NCI-H1105 (cell line): ENCODE measurements at regions not wholly inside any gene's neighbourhood (a gene's known extent, or its start where the extent isn't known, plus 50 kb on each side); places are given as distances from the start of the nearest gene placed in this dataset.
"Not testable (repeated sequence)": the region's sequence is repeated elsewhere in the genome, so short reads cannot be mapped to it uniquely, and the experiment has no call there.

ENCODE experiments used
- DNase-seq: peaks from one replicate; lab custom pipeline; 2025; lab: John Stamatoyannopoulos, UW

DNA sequence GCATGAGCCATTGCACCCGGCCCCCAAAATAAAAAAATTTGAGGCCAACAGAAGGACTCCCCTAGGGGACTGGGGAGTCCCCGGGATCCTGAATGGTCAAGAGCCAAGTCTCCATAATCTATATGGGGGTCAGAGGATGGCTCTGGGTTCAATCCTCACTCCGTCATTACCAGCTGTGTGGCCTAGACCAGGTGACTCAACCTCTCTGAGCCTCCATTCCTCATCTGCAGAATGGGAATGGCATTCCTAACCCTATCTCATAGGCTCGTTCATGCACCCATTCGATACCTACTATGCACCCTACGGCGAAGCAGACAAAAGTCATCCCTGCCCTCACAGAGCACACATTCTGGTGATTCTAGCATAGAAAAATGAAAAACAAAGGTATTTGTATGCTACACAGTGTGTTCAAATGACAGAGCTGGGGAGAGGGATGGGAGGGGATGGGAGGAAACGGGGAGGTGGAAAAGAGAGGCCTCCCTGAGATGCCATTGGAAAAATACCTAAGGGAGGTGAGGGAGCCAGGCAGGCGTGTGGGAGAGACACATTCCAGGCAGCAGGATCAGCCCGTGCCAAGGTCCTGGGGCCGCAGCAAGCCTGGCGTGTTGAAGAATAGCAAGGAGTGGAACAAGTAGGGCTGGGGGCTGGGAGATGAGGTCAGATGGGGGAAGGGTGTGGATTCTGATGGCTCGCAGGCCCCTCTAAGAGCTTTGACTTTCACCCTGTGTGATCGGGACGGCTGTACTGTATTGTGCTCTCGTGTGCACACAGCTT is 71.2 kb downstream of the RMI2 start:
- no peak for DNase-seq

DNA sequence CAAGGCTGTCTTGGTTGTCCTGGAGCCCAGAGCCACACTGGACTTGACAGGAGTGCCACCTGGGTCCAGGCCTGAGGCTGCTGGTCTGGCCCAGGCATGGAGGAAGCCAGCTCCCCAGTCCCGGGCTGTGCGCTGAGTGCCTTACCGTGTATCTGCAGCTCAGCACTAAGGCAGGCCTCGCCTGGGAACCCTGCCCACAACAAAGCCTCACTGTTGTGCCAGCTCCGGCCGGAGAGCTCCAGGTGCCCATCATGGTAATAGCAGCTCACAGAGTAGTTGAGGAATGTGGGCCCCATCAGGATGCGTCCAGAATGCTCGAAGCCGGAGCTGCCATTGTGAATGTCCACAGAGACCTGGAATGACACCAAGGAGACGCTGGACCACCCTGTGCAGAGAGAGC is 72.2 kb downstream of the RMI2 start:
- DNase-seq = no peak

DNA sequence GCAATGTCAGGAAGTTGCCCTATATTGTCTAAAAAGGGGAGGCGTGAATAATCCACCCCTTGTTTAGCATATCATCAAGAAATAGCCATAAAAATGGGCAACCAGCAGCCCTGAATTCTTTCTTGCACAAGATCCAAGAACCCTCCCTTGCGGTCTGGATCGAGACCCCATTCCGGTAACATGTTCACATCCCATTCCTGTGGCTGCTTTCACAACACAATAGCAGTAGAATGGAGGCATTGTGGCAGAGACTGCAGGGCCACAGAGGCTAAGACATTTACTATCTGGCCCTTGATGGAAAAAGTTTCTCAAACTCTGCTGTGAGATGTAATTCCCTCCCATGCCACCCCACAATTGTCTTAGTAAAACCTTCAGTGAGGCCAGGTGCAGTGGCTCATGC is 73.2 kb downstream of the RMI2 start:
- no peak for DNase-seq

DNA sequence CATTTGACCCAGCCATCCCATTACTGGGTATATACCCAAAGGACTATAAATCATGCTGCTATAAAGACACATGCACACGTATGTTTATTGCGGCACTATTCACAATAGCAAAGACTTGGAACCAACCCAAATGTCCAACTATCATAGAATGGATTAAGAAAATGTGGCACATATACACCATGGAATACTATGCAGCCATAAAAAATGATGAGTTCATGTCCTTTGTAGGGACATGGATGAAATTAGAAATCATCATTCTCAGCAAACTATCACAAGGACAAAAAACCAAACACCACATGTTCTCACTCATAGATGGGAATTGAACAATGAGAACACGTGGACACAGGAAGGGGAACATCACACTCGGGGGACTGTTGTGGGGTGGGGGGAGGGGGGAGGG is 74.8 kb downstream of the RMI2 start:
- DNase-seq = not testable (repeated sequence)

DNA sequence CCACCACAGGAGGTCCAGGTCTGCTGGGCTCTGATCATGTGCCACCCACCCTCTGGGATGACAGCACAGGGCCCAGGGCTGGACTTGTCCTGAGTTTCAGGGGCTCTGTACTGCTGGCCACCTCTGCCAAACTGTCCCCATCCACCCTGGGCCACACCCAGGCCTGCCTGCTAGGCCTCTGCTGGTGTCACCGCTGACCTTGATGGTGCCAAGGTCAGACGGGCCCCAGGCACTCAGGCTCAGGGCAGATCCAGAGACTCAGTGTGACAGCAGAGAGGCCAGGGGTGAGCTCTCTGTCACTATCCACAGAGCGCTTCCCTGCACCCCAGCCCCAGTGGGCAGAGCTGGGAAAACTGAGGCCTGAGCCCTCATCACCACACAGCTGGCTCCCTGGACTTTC is 75.6 kb downstream of the RMI2 start:
- no peak for DNase-seq

DNA sequence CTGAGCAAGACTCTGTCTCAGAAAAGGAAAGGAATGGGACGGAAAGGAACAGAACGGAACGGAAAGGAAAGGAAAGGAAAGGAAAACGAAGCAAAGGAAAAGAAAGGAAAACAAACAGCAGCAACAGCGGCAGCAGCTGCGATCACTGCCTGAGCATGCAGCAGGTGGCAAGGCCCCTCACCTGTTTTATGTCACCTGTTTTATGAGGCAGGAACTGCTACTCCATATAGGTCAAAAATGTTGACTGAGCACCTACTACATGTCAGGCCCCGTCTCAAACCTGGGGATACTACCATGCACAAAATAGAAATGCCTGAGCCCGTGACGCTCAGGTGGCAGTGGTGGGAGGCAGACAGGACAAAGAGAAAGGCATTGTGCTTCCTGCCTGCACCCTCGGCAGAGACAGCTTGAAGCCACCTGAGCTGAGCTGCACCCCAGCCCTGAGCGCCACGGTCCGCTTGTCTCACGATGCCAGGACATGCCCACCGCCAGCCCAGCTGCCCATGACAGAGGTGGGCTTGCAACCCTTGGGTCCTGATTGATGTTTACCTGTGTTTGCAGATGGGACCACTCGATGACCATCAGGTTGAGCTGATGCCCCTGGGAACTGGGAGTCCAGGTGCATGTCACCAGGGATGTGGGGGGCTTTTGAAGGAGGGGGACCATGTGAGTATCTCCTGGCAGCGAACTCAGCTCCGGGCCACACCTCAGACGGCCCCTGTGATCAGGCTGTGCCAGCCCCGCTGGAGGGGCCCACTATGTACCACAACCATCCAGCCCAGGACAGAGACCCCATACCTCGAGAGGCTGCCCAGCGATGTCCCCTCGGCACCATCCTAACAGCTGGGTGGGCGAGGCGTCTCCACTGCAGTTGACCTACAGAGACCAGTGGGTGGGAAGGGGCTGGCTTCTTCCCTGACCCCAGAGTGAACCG is 77.4 kb downstream of the RMI2 start:
- DNase-seq = no peak

DNA sequence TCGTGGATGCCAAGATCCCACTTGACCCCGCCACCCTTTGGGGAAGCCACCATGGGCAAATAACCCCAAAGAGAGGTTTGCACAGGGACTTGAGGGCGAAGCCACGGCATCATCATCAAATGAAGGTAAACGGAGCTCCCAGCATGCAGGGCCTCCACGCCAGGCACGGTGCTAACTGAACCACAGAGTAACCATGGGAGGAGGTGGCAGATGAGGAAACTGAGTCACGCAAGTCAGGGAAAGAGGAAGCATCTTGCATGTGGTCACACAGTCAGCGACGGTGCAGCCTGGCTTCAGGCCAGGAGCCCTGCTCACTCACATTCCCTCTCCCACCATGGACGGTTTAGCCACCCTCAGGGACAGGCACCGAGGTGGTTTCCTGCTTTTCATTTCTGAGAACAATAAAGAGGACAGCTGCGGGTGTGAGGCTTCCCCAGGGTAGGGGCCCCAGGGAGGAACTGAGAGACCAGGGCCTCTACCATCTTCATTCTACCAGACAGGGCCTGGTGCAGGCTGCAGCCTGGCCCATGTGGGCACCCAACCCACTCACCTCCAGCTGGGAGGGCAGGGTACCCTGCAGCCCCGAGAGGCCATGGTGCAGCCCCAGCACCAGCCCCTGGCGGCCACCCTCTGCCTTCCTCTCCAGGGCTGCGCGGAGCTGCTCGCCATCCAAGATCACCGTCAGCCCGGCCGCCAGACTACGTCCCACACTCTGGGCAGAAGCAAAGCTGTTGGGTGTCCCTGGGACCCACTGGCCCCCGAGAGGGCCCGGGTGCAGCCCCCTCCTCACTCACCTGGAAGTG is 78.3 kb downstream of the RMI2 start:
- no peak for DNase-seq

DNA sequence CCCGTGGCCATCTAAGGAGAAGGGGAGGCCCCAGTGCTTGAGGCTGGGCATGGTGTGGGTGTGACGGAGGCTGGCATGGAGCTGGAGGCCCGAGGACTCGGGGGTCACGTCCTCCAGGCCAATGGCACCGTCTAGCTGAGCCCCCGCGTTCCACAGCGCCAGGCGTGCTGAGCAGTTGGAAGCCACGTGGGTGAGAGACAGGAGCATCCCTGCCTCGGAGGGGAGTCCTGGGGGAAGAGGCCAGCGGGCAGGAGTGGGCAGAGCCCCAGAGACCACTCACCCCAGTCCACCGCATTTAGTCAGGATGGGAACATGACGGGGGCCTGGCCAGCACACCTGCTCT is 78.8 kb downstream of the RMI2 start:
- no peak for DNase-seq

DNA sequence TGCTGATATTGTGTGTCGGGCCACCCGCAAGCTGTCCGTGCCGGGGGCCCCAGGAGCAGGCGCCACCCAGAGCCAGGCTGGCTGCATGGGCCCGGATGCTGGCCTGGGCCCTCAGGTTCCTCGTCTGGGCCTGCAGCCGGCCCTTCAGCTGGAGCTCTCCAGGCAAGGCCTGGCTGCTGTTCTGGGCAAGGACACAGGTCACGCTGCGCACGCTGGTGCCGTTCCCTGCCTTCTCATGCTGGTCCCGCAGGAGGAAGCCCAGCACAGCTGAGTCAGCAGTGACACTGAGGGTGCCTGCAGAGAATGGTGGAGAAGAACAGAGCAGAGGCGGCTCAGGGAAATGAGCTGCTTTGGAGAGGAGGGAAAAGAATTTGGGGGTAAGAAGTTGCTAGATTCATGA is 79.9 kb downstream of the RMI2 start:
- DNase-seq = no peak

DNA sequence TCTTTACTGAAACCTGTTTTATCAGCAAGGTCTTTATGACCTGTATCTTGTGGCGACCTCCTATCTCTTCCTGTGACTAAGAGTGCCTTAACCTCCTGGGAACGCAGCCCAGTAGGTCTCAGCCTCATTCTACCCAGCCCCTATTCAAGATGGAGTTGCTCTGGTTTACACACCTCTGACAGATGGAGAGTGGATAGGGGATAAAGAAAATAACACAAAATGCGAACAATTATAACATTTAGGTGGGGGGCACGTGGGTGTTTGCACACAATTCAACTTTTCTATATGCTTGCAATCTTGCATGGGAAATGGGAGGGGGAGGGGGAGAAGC is 83.3 kb downstream of the RMI2 start:
- DNase-seq = no peak

DNA sequence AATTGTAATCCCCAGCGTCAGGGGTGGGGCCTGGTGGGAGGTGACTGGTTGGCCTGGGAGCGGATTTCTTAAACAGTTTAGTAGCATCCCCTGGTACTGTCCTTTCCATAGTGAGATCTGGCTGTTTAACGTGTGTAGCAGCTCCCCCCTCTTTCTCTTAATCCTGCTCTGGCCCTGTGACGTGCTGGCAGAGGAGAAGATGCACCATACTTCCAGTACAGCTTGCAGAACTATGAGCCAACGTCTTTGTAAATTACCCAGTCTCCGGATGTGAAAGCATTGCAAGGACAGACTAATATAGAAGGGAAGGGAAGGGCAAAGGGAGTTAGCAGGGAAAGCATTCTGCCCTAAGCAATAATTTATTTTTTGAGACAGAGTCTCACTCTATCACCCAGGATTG is 83.9 kb downstream of the RMI2 start:
- no peak for DNase-seq

DNA sequence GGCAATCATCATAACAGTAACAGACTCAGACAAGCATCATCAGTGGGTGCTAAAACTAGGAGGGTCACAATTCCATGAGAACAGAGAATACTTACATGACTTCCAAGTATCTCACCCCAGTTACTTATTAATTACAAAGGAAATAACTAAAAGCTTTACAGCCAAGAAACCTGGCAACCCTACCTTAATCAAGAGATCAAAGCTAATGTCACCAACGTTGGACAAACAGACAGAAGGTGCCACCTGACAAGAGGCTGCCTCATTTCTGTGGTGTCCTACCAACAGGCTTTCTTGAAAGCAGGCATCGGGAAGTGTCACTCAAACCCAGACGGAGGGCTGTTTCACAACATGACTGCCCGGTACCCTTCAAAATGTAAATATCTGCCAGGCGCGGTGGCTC is 84.6 kb downstream of the RMI2 start:
- no peak for DNase-seq

DNA sequence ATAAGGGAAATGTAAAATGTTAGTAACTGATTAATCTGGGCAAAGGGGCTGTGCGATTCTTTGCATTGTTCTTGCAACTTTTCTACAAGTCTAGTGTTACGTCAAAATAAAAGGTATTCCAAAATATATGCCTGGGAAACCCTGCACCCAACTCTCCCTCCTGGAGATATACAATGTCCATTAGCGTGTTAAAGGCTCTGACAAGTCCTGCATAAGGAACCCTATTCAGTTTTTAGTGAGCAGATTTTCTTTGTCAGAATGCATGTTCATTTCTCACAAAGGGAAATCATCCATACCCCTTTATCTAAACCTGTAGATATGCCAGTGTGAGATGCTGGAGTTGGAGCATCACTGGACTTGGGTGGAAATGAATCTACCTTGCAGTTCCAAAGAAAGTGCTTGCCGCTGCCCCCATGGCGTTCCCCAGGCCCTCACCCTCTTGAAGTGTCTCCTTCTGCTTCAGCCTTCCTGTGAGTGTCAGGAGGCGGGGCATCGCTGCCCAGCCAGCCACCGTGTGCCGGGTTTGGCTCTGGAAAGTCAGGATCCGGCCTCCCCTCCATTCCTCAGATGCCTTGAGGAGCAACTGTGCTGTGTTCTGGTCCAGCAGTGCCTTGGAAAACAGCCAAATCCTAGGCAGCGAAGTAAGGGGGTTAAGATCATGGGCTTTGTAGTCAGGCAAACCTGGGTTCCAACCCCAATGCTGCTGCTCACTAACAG is 85.5 kb downstream of the RMI2 start:
- DNase-seq = no peak

DNA sequence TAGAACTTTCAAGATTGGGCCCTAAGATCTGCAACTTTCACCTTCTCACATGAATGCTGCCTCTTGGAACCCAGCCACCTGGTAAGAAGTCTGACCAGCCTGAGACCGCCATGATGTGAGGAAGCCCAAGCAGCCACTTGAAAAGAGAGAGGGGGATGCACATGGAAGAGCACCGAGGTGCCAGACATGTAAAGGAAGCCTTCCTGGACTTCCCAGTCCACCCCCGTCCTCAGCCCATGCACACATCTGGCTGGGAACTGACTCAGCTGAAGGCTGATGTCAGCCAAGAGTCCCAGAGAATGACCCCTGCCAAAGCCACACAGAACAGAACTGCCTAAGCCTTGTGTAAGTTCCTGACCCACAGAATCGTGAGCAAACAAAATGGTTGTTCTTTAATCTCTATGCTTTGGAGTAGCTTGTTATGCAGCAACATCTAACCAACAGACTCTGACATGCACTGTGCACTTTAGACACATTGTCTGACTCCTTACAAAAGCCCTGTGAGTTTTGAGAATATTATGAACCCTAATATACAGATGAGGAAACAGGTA is 86.7 kb downstream of the RMI2 start:
- DNase-seq = no peak

DNA sequence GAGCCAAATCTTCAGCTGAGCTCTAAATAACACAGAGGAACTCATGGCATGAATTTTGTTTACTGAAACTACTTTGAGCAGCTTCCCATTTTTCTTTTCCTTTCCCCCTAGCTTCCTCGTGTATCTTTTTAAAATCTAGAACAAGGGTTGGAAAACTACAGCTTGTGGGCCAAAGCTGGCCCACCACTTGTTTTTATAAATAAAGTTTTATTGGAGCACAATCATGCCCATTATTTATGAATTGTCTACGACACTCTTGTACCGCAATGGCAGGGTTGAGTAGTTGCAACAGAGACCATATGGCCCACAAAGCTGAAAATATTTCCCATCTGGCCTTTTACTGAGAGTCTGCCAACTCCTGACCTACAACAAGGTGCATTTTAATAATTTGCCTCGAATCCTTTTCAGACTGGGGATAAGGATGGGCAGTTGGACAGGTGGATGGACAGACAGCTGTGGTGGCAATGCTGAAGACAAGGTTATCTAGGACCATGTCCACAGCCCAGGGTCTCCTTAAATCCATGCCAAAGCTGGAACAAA is 87.7 kb downstream of the RMI2 start:
- no peak for DNase-seq

DNA sequence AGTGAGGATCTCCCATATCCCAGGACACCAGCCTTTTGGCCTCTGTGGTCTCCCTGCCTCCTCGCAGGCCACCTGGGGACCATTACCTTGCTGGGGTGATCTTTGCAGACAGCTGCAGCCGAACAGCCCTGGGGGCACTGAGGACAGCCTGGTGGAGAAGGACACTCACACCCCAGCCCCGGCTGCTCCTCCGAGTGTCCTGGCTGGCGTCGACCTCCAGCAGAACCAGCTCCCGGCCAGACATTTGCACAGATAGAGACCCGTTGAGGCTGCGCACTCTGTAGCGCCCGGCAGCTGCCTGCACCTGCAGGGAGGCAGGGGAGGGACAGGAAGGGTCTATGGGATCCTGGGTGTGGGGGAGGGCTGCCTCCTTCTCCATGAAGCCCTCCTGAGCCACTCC is 90.3 kb downstream of the RMI2 start:
- no peak for DNase-seq

DNA sequence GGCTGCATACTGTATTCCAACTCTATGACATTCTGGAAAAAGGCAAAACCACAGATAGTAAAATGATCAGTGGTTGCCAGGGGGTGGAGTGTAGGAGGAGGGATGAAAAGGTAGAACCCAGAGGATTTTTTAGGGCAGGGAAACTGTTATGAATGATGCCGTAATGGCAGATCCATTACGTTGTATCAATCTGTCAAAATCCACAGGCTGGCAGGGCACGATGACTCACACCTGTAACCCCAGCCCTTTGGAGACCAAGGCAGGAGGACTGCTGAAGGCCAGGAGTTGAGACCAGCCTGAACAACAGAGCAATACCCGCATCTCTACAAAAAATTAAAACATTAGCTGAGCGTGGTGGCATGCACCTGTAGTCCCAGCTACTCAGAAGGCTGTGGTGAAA is 91.8 kb downstream of the RMI2 start:
- DNase-seq = no peak

DNA sequence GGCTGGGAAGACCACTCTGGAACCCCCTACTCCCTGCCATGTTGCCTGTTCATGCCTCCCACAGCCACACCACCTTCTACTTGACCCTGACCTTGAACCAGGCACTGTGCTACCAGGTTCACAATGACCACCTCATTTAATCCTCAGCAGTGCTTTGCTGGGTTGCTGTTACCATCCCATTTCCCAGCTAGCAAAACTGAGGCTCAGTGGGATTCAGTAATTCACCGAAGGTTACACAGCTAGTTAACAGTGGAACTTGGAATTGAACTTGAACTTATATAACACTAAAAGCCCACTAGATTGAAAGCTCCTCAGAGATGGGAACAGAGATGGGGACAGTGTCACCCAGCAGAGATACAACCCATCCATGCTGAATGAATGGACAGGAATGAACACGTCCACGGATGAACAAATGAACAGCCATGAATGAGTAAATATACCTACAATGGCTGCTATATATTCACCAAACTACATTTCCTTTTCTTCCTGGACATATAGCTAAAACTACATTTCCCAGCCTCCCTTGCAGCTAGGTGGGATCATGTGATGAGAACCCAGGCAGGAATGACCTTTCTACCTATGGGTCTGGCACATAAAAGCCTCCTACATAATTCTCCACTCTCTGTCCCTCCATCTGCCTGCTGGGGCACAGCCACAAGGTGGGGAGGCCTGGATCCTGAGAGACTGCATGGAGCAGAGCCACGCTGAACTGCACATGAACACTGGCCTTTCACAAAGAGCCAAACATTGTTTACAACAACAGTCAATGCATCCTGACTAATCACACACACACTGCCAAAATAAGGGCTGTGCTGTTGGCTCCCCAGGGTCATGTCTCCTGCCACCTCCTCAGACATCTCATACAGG is 94.8 kb downstream of the RMI2 start:
- no peak for DNase-seq

DNA sequence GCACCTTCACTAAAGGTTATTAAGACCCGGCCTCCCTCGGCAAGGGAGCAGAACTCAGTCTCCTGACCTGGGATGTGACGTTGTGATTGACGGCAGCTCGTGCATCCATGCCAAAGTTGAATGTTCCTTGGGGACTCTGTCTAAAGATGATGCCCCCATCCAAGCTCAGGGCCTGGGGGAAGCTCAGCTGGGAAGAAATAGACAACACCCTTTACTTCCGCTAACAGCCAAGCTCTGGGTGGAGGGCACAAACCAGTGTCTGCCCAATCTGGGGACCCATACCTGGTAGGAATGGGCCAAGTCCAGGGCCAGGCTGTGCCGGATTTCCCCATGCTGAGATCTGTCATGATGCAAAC is 95.4 kb downstream of the RMI2 start:
- DNase-seq = no peak

DNA sequence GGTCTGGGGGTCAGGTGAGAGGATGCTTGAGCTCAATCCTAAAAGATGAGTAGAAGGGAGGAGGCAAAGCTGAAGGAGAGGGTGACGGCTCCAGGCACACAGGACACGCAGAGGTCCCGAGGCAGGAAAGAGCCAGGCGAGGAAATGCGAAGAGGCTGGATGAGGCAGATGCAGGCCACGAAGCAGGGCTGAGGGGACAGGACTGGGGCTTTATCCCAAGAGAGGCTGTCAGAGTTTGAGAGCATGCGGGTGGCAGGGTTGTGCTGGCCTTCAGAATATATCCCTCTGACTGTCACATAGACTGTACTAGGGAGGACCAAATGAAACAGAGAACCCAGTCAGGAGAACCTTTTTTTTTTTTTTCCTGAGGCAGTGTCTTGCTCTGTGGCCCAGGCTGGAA is 100.2 kb downstream of the RMI2 start:
- no peak for DNase-seq
